GM03348 (cell line): ENCODE measurements at regions not wholly inside any gene's neighbourhood (a gene's known extent, or its start where the extent isn't known, plus 50 kb on each side); places are given as distances from the start of the nearest gene placed in this dataset.

Experiments
- DNase-seq: peaks from one replicate; pipeline ENCODE4 v3.0.0; 2012; ENCODE audit warnings: low spot score

DNA sequence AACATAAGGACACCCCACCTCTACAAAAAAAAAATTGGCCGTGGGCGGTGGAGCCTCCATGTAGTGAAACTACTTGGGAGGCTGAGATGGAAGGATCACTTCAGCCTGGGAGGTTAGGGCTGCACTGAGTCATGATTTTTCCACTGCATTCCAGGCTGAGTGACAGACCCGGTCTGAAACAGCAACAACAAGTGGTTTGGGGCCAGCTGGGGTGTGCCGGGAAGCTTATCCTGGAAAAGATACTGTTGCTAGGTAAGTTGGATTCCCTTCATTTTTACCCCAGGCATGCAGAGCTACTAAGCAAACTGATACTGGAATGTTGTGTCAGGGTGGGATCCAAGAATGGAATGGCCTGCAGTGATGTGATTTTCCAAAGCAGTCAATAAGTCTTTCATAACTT lies 57.0 kb downstream of the XAGE2 start:
- DNase-seq = peak; percentile 29

DNA sequence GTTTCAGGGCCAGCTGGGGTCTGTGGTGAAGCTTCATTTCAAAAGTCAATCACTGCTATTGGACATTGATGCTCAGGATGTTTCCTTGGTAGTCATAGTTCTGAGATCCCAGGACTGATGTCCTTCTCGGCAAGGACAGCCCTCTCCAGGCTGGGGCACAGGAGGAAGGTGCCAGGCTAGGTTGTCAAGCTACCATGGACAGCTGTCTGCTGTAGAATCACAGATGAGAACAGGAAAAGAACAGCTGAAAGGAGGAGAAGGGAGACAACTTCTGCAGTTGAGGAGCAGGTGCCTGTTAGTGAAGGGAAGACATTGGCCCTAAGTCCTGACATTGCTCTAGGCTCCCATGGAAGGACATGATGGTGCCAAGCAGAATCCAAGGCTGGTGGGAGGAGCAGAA lies 58.0 kb downstream of the XAGE2 start:
- no peak for DNase-seq

DNA sequence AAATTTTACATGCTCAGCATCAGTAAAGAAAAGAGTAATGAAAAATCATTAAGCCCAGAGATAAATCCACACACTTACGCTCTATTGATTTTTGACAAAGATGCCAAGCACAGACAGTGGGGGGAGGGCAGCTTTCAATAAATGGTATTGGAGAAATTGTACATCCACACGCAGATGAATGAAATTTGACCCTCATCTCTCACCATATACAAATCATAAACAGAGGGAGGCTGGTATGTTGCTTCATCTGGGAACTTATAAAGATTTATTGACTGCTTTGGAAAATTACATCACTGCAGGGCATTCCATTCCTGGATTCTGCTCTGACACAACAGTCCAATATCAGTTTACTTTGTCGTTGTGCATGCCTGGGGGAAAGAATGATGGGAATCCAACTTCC lies 58.4 kb upstream of the XAGE1A start:
- no peak for DNase-seq
